Stimulated activated CD8-positive, alpha-beta memory T cell treated with anti-CD3 and anti-CD28 coated beads, Interleukin-12 subunit alpha, Interleukin-12 subunit beta, amount 100 ng/mL, for 4 hours (primary cell): ENCODE measurements at regions not wholly inside any gene's neighbourhood (a gene's known extent, or its start where the extent isn't known, plus 50 kb on each side); places are given as distances from the start of the nearest gene placed in this dataset.

Experiments used
- DNase-seq: peaks from one replicate; pipeline ENCODE4 v3.0.0-alpha.2; 2020; ENCODE audit warnings: low read depth

DNA sequence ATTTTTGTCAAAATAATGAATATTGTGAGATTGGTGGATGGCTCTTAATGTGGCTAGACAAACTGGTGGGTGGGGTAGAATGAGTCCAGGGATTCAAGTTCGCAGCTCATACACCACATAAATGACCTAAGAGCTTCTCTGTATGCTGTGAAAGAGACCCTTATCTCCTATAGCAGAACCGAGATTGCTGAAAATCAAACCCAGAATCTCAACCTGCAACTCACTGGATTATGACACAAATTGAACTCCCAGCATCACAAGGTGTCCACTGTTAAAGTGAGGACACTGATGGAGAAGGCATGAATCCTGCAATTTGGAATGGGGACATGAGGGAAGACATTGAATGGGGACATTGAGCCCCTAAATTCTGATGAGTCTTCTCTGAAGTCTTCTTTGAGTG lies 51.3 kb upstream of the CNKSR3 start:
- DNase-seq, result no peak

DNA sequence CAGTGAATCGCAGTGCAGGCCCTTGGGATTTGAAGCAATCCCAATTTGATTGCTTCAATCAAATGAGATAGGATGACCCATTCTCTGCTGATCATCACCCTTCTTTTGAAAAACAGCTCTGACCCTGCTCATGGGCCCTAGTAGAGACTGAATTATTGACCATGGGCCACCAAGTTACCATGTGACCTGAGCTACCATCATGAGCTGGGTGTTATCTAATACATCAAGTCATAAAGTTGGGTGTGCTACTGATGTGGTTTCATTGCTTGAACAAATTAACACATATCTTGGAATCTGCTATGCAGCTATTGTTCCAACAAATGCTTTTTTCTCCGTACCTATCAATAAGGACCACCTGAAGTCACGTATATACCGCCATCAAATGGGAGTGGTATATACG lies 54.8 kb upstream of the CNKSR3 start:
- DNase-seq, result no peak

DNA sequence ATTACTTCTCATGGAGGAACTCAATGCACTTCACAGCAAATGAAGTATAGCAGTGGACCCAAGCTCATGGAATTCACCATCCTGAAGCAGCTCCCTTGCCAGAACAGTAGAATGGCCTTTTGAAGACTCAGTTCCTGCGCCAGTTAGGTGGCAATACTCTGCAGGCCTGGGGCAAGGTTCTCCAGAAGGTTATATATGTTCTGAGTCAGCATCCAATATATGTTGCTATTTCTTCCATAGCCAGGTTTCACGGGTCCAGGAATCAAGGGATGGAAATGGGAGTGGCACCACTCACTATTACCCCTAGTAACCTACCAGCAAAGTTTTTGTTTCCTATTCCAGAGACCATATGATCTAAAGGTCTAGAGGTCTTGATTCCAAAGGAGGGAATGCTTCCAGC lies 56.4 kb upstream of the CNKSR3 start:
- DNase-seq, result no peak

DNA sequence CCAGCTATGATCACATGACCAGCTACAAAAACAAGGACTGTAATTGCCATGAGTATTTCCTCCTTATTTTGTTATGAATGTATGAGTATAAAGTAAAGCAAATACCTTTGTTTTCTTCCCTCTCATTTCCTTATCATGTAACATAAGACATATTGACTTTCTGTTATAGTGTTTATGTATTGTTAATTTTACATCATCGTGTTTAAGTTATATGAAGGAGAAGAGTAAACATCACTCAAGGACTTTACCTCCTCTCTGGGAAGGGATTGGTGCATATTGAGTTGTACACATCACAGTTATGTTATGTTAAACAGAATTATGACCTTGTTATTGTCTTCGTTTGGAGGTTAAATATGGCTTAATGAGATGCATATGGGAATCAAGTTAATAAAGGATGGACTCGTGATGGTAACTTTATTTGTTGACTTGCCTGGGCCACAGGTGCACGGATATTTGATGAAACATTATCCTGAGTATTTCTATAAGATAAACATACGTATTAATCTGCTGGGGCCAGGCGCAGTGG lies 57.3 kb upstream of the CNKSR3 start:
- DNase-seq, result no peak

DNA sequence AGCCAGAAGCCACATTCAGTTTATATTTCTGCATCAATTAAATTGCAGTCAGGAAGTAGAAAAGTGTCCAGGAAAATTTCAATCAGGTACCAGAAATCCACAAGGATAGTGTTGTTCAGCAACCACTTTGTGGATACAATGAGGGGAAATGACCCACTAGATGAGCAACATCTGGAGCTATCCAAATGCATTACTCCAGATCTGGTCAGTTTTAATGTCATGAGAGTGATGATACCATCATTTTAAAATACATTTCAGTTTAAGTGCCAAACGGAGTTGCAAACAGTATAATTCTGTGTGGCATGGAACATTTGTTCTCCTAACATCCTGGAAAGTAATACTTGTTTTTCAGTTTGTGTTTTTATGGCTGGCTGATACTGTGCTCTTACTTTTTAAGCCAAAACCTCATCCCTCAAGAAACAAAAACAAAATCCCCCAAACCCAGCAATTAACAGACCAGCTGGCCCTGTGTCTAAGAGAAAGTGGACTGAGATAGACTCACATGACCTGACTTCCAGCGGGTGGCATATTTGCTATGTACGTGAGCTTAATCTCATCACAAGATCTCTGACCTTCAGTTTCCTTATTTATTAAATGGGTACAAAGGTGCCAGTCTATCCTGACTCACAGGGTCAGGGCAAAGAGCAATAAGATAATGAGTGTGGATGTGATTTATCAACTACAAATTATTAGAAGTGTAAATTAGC lies 58.8 kb upstream of the CNKSR3 start:
- no peak for DNase-seq

DNA sequence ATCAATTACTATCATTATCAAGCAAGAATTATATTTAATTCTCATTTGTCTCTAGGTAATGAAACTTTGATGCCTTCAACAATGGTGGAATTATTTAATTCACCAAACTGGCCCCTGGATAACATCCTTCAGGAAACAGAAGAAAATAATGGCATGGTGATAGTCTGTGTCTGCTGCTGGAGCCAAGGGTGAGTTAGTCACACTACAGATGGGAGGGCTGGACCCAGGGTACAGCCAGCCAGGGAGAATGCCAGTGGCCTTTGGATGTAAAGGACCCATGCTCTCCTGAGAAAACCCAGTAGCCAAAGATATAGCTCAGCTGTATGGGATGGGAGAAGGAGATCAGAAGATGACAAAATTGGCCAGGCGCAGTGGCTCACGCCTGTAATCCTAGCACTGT lies 60.0 kb upstream of the CNKSR3 start:
- DNase-seq, result no peak

DNA sequence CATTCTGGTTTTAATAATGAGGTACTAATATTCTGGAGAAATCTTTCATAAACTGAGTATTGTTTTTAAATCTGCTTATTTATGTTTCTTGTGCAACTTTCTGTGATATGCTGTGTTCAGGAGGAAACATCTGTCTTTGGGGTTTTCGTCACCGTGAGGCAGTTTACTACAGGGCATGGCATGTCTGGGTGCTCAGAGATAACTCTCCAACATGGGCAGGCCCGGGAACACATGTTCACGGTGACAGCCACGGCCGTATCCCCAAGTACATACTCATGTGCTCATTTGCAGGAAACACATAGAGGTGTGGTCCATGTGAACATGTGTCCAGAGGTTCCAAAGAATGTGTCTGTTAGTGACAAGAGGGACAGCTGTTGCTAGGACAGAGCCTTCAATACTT lies 62.1 kb upstream of the CNKSR3 start:
- no peak for DNase-seq

DNA sequence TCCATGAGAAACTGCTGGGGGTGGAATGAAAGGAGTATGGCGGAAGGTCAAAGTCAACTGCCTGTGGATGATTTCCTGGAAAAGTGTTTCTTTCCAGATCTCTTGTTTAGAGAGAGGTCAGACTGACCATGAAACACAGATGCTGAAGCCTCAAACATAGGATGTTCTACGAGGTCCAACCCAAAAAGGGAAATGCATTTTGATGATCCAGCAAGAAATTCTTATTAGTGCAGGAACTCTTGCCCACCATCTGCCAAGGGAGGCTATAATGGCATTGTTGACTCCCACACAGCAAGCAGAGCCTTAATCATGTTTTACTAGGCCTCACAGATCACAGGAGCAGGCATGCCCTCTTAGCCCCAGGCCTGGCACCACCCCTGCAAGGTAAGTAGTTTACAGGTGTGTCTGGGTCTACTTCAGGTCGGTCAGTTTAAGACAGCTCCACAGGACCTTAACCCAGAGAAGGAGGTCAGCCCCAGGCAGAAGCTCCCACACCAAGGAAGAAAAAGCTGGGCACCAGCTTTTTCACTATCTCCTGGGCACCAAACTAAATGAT lies 67.6 kb upstream of the CNKSR3 start:
- DNase-seq, result no peak

DNA sequence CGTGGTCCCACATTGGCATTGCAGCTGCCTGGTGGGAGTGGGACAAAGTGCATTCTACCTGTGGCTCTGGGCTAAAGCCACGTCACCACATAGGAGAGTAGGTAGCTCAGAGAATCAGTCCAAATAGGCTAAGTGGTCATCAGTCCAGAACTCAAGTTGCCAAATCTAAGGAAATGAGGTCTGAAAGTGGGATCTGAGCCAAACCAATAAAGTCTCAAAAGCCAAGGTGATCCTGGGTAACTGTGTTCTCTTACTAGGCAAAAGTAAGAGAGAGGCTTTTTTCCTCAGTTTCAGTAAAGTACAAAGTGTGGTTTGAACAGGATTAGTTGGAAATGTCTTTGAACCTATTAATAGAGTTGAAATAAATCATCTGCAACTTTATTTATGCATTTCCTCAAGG lies 68.6 kb upstream of the CNKSR3 start:
- no peak for DNase-seq

DNA sequence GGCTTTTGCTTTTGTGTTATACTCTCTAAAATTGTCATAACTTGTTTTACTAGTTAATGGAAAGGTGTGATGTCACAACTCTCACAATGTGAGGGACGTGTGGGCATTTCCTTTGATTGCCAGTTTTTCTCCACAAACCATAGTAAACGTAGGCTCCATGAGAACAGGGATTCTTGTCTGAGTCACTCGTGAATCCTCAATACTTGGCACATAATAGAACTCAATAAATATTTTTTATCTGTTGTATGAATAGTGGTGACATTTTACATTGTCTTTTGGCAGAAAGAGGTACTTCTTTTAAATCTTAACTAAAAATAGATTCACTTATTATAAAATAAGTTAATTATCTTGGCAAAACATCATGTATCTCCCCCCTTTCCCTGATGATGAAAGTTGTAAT lies 69.0 kb upstream of the CNKSR3 start:
- no peak for DNase-seq

DNA sequence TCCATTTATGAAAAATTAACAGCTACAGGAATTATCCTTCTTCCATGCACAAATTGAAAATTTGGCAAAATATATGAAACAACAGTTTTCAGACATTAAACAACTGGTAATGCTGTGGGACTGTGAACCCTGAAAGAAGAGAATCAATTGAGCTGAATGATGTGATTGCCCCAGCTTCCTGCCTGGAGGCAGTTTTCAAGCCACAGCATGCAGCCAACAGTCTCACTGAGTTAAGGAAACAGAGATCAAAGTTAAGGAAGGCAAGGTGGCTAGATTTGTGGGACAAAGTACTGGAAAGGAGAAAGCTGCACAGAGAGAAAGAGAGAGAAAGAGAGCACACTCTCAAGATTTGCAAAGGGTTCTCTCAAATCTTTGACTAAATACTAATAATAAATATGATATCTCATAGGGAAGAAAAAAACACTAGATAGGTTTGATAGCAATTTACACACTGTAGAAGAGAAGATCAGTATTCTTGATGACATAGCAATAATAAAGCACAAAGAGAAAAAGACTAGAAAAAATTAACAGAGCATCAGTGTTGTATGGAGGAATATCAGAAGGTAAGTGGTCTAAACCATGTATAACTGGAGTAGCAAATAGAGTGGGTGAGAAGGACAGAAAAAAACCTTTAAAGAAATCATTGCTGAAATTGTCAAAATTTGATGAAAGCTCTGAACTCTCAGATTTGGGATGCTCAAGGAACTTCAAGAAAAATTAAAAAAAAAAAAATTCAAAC lies 70.1 kb upstream of the CNKSR3 start:
- no peak for DNase-seq

DNA sequence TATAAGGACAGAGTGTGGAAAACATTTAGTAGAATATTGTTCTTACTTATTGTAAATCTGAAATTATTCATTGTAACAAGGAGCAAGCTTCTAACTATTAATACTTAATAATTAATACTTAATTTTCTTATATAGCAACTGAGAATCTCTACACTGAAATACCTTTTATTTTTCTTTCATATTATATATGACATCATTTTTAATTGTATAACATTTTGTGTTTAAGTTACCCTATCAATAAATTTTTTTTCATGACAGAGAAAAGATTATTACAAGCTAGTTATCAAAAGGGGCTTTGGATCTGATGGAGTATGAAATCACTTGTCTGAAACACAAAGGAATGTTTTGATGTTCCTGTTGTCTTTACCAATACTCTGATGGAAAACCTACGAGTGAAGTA lies 72.2 kb upstream of the CNKSR3 start:
- no peak for DNase-seq

DNA sequence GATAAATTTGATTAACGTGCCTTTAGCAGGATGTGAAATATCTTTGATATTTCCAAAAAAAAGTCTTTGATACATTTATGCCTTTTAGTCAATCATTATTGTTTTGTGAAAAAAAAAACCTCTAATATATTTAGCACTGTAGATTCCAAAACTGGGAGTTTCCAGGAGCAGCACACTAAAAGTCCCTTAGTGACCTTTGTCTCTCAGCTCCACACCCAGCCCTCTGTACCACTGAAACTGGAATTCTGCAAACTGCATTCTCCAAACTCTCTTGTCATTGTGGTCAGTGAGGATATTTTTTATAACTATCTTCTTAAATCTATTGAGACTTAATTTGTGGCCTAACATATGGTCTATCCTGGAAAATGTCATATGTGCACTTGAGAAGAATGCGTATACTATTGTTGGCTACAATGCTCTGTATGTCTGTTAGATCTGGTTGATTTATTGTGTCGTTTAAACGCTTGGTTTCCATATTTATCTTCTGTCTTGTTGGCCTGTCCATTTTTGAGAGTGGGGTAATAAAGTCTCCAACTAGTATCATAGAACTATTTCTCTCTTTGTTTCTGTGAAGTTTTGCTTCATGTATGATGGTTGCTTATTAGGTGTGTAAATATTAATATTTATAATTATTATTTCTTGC lies 73.2 kb upstream of the CNKSR3 start:
- DNase-seq, result no peak

DNA sequence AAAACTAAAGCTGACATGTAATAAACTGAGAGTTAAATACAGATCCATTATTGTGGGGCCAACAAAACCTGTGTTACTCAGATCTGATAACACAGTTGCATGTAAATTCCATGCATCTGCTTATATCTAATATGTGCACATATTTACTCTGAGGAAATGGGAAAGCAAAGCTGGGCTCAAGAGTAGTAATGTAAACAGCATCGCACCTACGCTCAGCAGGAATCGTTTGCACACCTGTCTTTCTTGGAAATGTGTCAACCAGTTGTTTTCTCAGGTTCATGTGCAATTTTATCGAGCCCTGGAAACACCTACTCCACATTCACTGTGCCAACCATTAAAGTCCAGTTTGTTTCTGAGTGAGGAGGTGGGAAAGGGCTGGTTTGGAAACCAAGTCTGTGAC lies 80.3 kb upstream of the CNKSR3 start:
- no peak for DNase-seq

DNA sequence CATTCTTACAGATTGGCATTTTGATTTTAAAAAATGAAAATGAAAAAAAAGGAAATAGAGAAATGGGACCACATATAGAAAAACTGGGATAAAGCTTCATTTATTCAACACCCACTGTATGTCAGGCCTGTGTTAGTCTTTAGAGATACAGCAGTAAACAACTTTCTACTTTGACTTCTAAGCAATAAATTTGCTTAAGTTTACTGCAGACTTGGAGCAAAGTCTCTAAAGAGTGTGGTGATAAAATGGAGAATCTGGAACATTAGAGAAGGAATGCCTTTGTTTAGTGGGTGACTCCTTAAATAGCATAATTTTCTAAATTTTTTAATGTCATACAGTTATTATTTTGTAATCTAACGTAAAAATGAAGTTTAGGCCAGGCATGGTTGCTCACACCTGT lies 80.7 kb upstream of the CNKSR3 start:
- no peak for DNase-seq

DNA sequence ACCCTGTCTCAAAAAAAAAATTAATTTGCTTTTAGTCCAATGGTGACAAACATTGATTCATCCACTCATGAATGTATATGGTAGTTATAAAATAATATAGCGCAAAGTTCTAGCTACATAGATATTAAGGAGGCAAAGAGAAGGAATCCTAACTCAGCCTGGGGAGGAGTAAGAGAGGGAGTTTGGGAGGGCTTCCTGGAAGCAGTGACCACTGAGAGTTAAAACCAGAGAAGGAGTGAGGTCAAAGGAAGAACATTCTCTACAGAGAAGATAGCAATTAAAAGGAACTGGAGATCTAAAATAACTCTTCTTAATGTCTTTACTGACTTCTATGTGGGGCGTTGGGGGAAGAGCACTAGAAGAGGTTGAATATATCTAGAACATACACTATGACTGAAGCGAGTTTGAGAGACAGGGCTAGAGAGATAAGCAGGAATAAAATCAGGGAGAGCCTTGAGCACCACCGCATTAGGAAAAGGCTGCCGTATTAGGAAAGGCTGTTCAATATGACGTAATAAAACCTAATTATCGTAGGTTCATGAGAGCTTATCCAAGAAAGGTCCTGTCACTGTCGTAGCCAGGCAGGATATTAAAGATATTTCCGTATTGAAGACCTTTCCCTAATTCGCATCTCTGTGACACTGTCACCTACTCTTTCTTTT lies 81.8 kb upstream of the CNKSR3 start:
- DNase-seq, result no peak

DNA sequence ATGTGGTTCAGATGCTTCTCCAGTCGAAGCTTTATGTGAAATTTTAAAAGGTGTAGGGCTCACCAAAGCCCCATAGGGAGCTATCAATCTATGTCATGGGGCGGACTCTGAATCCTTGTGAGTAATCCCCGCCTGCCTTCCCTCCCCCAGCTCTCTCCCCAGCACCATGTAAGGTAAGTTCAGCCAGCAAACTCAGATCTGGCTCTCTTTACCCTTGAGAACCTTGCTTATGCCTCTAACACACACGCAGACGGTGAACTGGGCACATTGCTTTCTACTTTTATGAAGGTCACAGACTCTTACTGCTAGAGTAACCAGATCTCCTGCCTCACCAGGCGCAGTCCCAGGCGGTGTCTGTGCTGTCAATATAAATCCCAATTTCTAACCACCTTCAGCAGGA lies 82.6 kb upstream of the CNKSR3 start:
- DNase-seq, result no peak

DNA sequence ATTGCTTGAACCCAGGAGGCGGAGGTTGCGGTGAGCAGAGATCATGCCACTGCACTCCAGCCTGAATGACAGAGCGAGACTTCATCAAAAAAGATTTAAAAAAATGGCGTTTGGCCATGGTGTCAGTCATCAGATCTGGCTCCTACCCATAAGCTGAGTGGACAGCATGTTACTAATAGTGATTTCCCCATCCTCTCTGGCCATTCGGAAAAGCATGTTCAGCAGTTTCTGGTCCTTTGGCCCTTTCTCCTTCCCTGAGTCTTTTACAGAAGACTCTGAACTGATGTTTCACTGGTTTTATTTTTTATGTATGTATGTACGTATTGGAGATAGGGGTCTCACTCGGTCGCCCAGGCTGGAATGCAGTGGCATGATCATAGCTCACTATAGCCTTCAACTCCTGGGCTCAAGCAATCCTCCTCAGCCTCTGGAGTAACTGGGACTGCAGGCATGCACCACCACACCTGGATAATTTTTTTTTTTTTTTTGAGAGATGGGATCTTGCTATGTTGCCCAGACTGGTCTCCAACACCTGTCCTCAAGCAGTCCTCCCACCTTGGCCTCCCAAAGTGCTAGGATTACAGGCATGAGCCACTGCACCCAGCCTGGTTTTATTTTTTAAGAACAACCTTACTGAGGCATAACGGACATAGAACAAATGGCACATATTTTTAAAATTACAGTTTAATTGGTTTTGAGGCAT lies 84.2 kb upstream of the CNKSR3 start:
- no peak for DNase-seq

DNA sequence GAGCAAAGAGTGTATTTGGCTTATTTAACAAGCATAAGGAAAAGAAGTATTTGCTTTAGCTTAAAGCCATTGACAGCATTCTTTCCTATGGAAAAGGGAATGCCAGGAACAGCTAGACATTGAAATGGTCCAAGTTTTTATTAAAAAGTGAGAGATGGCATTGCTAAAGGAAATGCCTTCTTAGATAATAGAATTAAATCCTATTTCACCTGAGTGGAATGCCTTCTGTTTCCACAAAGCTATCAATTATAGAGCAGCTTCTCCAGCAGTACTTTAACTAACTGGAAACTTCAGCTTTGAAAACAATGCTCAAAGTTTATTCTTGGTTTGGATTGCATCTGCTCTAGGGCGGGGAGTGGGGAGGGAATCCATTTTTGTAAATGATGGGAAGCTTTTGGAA lies 85.1 kb upstream of the CNKSR3 start:
- DNase-seq, result no peak

DNA sequence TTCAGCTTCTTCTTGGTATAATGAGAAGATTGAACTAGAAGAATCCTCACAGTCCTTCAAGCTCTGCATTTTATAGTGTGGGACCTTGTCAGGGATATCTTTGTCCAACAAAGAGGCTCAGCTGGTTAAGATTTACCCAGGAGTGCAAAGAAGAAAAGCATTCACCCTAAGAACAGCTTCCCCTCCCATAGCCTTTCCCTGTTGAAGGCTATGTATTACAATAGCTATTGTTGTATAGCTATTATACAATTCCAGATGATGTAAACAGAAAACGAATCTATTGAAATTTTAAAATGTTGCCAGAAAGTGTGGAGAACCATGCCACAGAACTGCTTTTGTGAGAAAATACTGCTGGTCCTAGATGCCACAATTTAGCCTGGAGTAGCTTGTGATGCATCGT lies 85.5 kb upstream of the CNKSR3 start:
- DNase-seq, result no peak

DNA sequence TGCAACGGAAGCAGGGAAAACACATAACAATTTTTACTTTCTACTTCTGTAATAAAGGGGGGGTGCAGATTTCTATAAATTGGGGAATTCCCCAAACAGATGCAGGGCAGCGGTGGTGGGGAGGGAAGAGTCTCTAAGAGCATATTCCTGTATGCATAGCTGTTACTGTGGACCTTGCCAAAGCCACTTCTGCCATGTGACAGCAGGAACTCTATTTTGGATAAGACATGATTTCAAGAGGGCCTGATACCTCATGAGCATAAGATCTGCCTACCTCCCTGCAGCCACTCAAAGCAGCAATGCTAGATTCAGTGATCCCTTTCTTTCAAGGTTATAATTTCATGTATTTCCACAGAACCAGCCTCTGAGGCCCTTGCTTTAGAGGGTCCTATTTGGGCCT lies 86.2 kb upstream of the CNKSR3 start:
- DNase-seq, result no peak

DNA sequence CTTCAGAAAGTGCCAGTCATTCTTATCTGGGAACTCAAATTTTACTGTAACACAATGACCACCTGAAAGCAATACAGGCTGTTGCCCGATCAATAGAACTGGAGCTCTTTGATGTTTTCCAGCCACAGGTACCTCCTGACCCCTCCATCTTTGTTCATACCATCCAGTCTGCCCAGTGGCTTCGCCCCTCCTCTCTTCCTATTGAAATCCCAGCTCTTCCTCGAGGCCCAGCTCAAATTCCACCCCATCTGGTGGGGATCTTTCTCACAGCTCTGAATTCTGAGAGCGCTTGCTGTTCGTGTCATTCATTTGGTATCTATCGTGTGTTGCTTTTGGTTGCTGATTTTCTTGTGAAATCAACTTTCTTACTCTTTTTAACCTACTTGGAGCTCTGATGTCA lies 87.9 kb upstream of the CNKSR3 start:
- DNase-seq, result no peak
